ENCODE measurements at regions not wholly inside any gene's neighbourhood (a gene's known extent, or its start where the extent isn't known, plus 50 kb on each side); places are given as distances from the start of the nearest gene placed in this dataset.

- DNase-seq = no peak
Observed at GRCh38 chr14:100638211-100638855, 51.1 kb upstream of the BEGAIN start.

DNA sequence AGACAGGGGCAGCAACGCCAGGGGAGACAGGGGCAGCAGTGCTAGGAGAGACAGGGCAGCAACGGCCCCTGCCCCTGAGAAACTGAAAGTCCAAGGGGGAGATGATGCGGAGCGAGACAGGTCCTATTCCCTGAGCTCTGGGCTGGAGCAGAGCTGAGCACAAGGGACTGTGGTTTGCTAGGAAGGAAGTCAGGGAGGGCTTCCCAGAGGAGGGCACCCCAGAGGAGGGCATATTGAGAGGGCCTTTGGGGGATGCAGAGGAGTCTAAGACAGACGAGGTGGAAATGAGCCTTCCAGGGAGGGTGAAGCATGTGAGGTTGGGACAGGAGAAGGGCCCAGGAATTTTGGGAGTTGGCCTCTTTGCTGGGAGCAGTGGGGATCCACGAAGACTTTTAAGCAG lies 52.1 kb upstream of the BEGAIN start:
- DNase-seq = no peak

GRCh38 chr14:100640471-100641273 lies 53.5 kb upstream of the BEGAIN start:
- no peak for DNase-seq

DNA sequence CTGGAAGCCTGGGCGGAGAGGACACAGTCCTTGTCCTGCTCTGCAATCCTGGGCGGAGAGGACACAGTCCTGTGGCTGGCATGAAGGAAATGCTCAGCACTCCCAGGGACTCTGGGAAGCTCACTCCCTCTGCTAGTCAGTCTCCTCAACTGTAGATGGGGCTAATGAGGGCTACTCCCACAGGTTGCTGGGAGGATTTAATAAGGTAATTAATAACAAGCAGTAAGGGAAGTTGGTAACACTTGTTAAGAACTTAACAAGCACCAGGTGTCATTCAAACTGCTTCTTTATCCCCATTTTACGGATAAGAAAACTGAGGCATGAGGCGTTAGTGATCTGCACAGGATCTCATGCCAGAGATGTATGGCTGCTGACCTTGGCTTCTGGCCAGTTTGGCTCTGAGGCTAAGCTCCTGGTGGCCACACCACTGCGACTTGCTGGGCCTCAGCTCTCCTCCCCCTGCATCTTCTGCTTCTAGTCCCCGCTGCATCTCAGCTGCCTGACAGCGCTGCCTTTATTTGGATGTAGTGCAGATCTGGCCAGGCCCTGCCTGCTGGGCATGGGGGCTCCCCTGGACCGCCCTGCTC lies 54.1 kb upstream of the BEGAIN start:
- no peak for DNase-seq

DNA sequence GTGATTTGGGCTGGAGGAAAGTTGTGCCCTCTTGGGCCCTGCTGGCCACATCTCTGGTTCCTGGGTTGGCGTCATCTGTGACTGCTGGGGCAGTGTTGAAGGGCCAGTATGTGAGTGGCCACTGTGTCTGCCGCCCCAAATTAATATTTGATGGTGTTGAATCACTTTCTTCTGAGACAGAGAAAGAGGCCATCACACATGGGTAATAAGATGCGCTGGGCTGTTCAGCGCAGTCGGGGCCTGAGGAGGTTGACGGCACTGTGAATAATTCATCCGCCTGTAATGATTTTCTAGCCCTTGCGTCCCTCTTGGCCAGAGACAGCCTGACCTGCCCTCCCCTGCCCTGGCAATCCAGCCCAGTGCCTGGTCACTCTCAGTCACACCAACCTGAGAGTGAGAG lies 56.2 kb upstream of the BEGAIN start:
- no peak for DNase-seq

- DNase-seq = no peak
Observed at GRCh38 chr14:100644383-100644782, 57.2 kb upstream of the BEGAIN start.

DNA sequence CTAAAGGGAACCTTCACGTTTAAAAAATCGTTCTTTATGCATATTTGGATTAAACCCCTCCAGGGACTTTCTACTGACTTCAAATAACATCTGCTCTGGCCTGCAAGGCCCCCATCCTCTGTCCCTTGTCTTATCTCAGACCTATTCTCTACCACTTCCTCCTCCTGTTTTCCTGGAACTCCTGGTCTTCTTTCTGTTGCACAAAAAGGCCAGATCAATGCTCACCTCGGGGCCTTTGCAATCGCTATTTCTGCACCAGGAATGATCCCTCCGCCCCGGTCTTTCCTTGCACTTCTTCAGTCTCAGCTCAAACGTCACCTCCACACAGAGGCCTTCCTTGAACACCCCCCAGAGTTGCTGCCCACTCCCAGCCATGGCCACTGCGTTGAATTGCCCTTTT lies 57.6 kb upstream of the BEGAIN start:
- DNase-seq = no peak

DNA sequence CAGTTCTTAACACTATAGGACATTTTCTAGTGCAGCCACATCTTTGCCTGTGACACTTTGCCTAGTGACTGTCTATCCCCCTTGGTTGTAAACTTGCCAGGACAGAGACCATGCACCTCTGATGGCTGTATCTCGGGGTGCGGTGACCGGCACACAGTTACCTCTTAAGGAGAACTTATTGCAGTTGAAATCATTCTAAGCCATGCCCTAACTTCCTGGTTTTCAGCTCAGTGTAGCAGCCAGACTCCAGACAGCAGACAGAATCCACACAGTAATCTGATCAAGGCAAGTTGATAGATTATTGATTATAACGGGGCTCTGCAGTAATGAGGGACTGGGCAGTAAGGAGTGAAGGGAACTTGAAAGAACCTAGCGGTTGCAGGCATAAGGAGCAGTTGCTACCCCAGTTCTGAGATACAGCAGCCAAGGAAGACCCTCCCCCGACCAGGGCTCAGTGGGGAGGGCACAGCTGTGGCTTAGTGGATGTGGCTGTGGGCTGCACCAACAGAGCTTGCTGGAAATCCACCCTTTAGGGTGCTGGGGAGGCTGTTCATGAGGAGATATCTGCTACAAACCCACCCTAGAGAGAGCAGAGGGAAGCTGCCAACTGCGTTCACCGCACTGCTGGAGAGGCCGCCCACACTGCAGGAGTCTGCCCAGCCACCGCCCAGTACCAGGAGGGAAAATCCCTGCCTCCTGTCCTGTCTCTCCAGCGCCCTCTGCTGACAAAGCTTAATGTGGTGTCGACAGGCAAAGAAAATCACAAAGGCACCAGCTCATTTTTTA lies 58.2 kb upstream of the BEGAIN start:
- peak; percentile 18 for DNase-seq

GRCh38 chr14:100645982-100646314 lies 58.7 kb upstream of the BEGAIN start:
- DNase-seq = no peak

GRCh38 chr14:100648474-100649172 lies 61.4 kb upstream of the BEGAIN start:
- DNase-seq = no peak

- DNase-seq = no peak
Observed at GRCh38 chr14:100649173-100649519, 61.9 kb upstream of the BEGAIN start.

- DNase-seq = no peak
Observed at GRCh38 chr14:100651999-100652508, 64.8 kb upstream of the BEGAIN start.

DNA sequence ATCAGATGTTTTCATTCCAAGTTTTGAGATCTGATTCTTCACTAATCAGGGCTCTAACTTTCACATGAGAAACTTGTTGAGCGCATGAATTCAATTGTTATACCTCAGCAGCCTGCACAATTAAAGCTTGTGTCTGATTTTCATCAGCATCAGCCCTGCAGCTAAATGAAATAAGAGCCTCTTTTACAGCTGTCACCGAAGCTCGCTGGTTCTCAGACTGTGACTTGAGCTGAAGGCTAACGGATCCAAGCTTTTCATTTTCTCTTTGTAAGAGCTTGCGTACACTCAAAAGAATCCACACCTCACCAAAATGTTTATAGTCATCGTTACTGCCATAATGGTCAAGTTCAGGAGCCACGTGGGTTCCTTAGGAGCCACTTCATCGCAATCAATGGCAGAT lies 65.5 kb upstream of the BEGAIN start:
- no peak for DNase-seq

- DNase-seq = no peak
Observed at GRCh38 chr14:100653409-100653808, 66.2 kb upstream of the BEGAIN start.

DNA sequence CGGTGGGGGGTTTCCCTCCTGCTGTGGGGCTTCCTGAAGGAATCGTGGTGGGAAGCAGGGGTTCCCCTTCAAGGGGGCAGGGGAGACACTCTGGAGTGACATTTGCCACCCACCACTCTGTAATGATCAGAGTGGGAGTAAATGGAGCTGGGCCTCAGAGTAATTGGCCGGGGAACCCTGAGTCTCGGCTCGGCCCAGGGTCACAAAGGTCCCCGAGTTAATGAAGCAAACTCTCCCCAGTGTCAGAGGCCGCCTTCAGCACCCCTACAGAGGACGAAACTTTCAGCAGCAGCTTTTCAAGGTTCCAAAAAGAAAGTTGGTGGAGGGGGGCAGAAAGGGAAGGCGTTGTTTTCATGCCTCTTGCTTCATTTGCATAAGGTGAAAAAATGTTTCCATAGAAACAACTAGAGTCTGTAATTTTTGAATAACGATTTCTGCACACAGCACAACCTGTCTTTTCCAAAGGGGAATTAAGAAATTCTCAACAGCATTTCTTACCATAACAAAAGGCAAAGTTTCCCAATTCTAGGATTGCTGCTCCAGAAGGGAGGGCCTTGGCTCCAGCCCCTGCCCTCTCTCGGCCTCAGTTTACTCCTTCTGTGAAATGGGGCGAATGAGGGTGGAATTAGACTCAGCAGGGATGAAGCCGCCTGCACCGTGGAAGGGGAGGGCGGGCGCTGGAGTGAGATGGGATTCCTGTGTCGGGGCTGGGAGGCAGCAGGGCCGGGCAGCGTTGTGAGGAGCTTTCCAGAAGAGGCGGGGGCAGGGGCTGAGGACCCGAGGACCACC lies 67.0 kb upstream of the BEGAIN start:
- no peak for DNase-seq

GRCh38 chr14:100654814-100655740 lies 67.9 kb upstream of the BEGAIN start:
- no peak for DNase-seq

DNA sequence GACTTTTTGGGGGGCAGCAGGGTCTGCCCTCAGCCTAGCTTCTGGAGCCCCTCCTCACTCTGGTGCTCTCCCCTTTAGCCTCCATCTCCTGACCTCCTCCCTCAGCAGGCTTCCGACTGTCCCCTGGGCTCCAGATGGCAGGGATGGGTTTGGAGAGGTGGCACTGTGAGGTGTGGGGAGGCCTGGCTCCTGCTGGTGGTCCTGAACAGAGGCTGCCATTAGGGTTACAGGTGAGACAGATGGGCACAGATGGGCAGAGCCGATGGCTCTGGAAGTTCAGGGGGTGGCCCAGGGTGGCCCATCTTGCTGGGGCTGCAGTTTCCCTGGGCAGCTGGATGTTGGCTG lies 68.5 kb upstream of the BEGAIN start:
- no peak for DNase-seq

GRCh38 chr14:100656996-100657395 lies 69.7 kb upstream of the DLK1 start:
- DNase-seq = no peak

DNA sequence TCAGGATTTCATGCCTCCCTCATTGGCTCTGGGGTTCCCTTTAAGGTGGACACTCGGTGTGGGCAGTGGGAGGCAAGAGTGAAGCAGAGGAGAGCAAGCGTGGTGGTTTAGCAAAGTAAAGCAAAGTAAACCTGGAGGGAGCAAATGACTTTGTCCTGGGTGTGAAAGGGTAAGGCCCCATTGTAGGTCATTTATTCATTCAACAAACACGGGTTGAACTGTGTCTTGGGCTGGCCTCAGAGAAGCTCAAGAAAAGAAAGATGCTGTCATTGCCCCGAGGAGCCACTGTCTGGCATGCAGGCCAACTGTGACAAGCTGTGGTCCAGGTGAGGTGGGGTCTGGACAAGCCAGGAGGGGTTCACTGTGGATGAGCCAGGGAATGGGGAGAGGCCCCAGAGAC lies 68.9 kb upstream of the DLK1 start:
- no peak for DNase-seq

DNA sequence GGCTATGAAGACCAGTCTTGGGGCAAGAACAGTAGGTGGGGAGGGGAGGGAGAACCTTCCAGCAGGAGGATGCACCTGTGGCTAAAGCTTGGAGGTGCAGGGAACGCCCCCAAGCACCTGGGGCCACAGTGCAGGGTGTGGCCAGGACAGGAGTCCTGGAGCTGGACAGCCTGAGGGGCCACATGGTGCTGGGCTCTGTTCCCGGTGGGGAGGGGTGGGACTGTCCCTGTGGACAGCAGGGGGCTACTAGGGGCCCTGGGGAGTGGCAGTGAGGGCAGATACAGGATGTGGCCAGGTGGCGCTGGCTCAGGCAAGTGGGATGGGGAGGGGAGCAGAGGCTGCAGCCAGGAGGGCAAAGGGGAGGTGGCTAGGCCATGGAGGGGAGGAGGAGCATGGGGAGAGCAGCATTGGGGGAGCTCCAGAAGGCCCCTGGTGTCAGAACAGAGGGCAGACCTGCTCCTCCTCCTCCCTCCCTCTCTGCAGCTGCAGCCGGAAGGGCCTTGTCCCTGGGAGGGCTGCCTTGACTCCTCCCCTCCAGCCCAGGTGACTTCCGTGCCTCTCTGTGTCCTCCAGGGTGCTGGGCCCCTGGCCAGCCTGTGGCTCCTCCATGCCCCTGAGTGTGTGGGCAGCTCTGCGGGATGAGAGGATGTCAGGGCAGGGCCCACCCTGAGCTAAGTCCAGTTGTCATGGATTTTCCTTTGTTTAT lies 68.4 kb upstream of the DLK1 start:
- no peak for DNase-seq

Data from SIG-M5 (cell line).